GM12878 (cell line): ENCODE measurements at regions not wholly inside any gene's neighbourhood (a gene's known extent, or its start where the extent isn't known, plus 50 kb on each side); places are given as distances from the start of the nearest gene placed in this dataset.

Source experiments
- ATAC-seq: fragments of 200-7000 bp; cut with Tn5 transposase; 3 replicates; pipeline ENCODE4 v1.9.1; 2020; ENCODE audit warnings: mild to moderate bottlenecking, moderate library complexity
- BruUV-seq: library from RNA; stranded (reverse); fragments of 400-500 nt; replicated peaks from 2 replicates; lab custom pipeline; 2021; lab: Mats Ljungman, UMichigan
- CTCF ChIA-PET: fragments of 300-600 bp; sonication (Branson Sonifier 250); formaldehyde crosslinking; extraction: SDS; loops from one replicate; lab custom pipeline; 2021; ENCODE audit warnings: inconsistent platforms; lab: Yijun Ruan, JAX
- POLR2A ChIA-PET: fragments of 350-600 bp; formaldehyde crosslinking; extraction: SDS; loops from one replicate; lab custom pipeline; 2021; ENCODE audit warnings: inconsistent platforms; lab: Charles Lee
- RAD21 ChIA-PET: fragments of 300-600 bp; sonication (Branson Sonifier 250); formaldehyde crosslinking; loops from one replicate; lab custom pipeline; 2023; ENCODE audit warnings: antibody characterized with exemption; ENCODE audit not compliant: unreplicated experiment; lab: Charles Lee
- SMC1A ChIA-PET: fragments of 300-600 bp; sonication (Branson Sonifier 250); formaldehyde crosslinking; loops from one replicate; lab custom pipeline; 2023; ENCODE audit not compliant: unreplicated experiment, uncharacterized antibody; lab: Charles Lee
- DNase-seq: peaks from one replicate; pipeline ENCODE4 v3.0.0-alpha.2; 2011; ENCODE audit warnings: low read depth, low spot score
- FAIRE-seq: peaks from 3 replicates; lab custom pipeline; 2011; peaks lifted over from hg19 to GRCh38; lab: Jason Lieb, UNC
- H2AFZ ChIP-seq: 2 replicates; pipeline ENCODE4 v1.6.0; 2011; ENCODE audit warnings: low read depth, low read length, control low read depth; ENCODE audit not compliant: control insufficient read depth
- H3K27ac ChIP-seq: 2 replicates; pipeline ENCODE4 v1.5.1; 2011; ENCODE audit warnings: control low read depth; ENCODE audit not compliant: control insufficient read depth, insufficient read depth
- H3K27me3 ChIP-seq, 2 experiments: replicated peaks in 1 of 2; 2 replicates each; pipeline versions ENCODE4 v1.6.0 to v1.6.1; 2011; ENCODE audit warnings: low read length in 1 of 2; ENCODE audit not compliant: control insufficient read depth in 2 of 2, insufficient read depth in 2 of 2
- H3K36me3 ChIP-seq, 2 experiments: 2 replicates each; pipeline ENCODE4 v1.5.1; 2011; ENCODE audit warnings: low read length in 1 of 2; ENCODE audit not compliant: control insufficient read depth in 2 of 2, insufficient read depth in 2 of 2
- H3K4me1 ChIP-seq: 2 replicates; pipeline ENCODE4 v1.6.1; 2011; ENCODE audit warnings: mild to moderate bottlenecking, low read length, moderate library complexity, mixed read lengths; ENCODE audit not compliant: control insufficient read depth, insufficient read depth
- H3K4me2 ChIP-seq: 2 replicates; pipeline ENCODE4 v1.6.0; 2011; ENCODE audit warnings: control low read depth; ENCODE audit not compliant: control insufficient read depth, insufficient read depth
- H3K4me3 ChIP-seq: fragments of 200-600 bp; sonication (generic); 2 replicates; pipeline ENCODE4 v1.5.1; 2016
- H3K79me2 ChIP-seq: 2 replicates; pipeline ENCODE4 v1.6.0; 2011; ENCODE audit warnings: low read length; ENCODE audit not compliant: control insufficient read depth, insufficient read depth
- H3K9ac ChIP-seq: 2 replicates; pipeline ENCODE4 v1.8.0; 2011; ENCODE audit warnings: low read length, control low read depth, mixed read lengths; ENCODE audit not compliant: control insufficient read depth, insufficient read depth
- H3K9me3 ChIP-seq: replicated peaks from 3 replicates; pipeline ENCODE4 v1.5.1; 2011; ENCODE audit warnings: mild to moderate bottlenecking, low read length; ENCODE audit not compliant: control insufficient read depth, insufficient read depth
- H4K20me1 ChIP-seq: 2 replicates; pipeline ENCODE4 v1.6.0; 2011; ENCODE audit not compliant: control insufficient read depth, insufficient read depth
- LARP7 ChIP-seq: fragments of 450-650 bp; IDR thresholded peaks from 2 replicates; pipeline ENCODE4 v1.6.1; 2017; ENCODE audit warnings: mild to moderate bottlenecking
- NFYA ChIP-seq: IDR thresholded peaks from 2 replicates; pipeline ENCODE4 v1.6.1; 2011; ENCODE audit warnings: low read depth, mild to moderate bottlenecking, low read length, improper control_type of control experiment, borderline replicate concordance
- PAX8 ChIP-seq: fragments of 450-650 bp; IDR thresholded peaks from 2 replicates; pipeline ENCODE4 v1.6.1; 2017; ENCODE audit warnings: mild to moderate bottlenecking, moderate library complexity
- RAD21 ChIP-seq: IDR thresholded peaks from 2 replicates; pipeline ENCODE4 v1.6.1; 2011; ENCODE audit warnings: mild to moderate bottlenecking, low read depth, low read length, moderate library complexity; ENCODE audit not compliant: insufficient read depth
- SIX5 ChIP-seq: IDR thresholded peaks from 2 replicates; pipeline ENCODE4 v1.6.1; 2011; ENCODE audit warnings: mild to moderate bottlenecking, low read depth, low read length, moderate library complexity; ENCODE audit not compliant: severe bottlenecking
- SMAD5 ChIP-seq: IDR thresholded peaks from 2 replicates; pipeline ENCODE4 v1.6.1; 2016; ENCODE audit warnings: antibody characterized with exemption, low read depth
- SMARCA5 ChIP-seq: fragments of 450-650 bp; IDR thresholded peaks from 2 replicates; pipeline ENCODE4 v1.6.1; 2017; ENCODE audit warnings: mild to moderate bottlenecking
- SREBF2 ChIP-seq: IDR thresholded peaks from 2 replicates; pipeline ENCODE4 v1.6.1; 2012; ENCODE audit warnings: mild to moderate bottlenecking, low read length
- WGBS: methylation state at CpG from one replicate; pipeline ENCODE4 v1.1.6; 2016; ENCODE audit warnings: low lambda C conversion rate; ENCODE audit not compliant: insufficient replicate concordance, insufficient coverage; ENCODE audit errors: missing lambda C conversion rate; 5-methylcytosine and 5-hydroxymethylcytosine counted together
- in situ Hi-C: fragments of 300-500 bp; cut with MboI; formaldehyde crosslinking; loops from 9 replicates; pipeline ENCODE4 v1.14.3; 2018; ENCODE audit warnings: mixed read lengths
- intact Hi-C: fragments of 100-400 bp; cut with micrococcal nuclease; formaldehyde crosslinking; loops from one replicate; pipeline ENCODE4 v1.14.2; 2022; ENCODE audit not compliant: unreplicated experiment
- TF ChIP-seq, protein P1 (sequence below): fragments of 450-650 bp; IDR thresholded peaks from 2 replicates; pipeline ENCODE4 v1.6.1; 2016; ENCODE audit warnings: mild to moderate bottlenecking

- Histone ChIP-seq H3K27me3 (no peaks in the 10 kb centered on the region), H3K4me3 (no peak overlapping the region), H3K4me1 (peaks cover 36% of the 10 kb centered on the region), H3K9me3 (no peaks in the 10 kb centered on the region; the same call in 2 of the 3 replicates), H3K27ac (no peak overlapping the region), H3K36me3 (peaks cover 0 to 18% of the 10 kb centered on the region in 2 experiments; a peak in 3 of 4 replicates), H3K4me2 (no peak overlapping the region)
- intact Hi-C loops: loop anchor here (10.0 kb wide), 1 partner anchor 463 kb away; no protein-coding TSS in a partner anchor
- in situ Hi-C loops: no loop called here
- RAD21 ChIA-PET: interaction anchor here (1.0 to 4.1 kb wide), 7 partner anchors 15 to 223 kb away, joined by 3 to 31 read pairs (median 4); partner anchors contain the start of gene DNAH7
- no TSS peak for BruUV-seq
- FAIRE-seq: no peak
- ATAC-seq: no peak
- TF ChIP-seq PAX8 (no peak), RAD21 (no peak), LARP7 (no peak), NFYA (no peak), SMARCA5 (no peak), SIX5 (no peak), SMAD5 (no peak), SREBF2 (no peak)
- TF ChIP-seq, protein P1, sequence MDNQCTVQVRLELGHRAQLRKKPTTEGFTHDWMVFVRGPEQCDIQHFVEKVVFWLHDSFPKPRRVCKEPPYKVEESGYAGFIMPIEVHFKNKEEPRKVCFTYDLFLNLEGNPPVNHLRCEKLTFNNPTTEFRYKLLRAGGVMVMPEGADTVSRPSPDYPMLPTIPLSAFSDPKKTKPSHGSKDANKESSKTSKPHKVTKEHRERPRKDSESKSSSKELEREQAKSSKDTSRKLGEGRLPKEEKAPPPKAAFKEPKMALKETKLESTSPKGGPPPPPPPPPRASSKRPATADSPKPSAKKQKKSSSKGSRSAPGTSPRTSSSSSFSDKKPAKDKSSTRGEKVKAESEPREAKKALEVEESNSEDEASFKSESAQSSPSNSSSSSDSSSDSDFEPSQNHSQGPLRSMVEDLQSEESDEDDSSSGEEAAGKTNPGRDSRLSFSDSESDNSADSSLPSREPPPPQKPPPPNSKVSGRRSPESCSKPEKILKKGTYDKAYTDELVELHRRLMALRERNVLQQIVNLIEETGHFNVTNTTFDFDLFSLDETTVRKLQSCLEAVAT: no peak
- TF ChIP-seq, all 136 proteins: peak for 0
- POLR2A ChIA-PET: interaction anchor here (0.5 to 1.2 kb wide), 3 partner anchors 20 to 175 kb away, joined by 3 to 4 read pairs (median 4); no protein-coding TSS in a partner anchor
- WGBS: 48% methylated on average over 2 of the region's 2 CpGs
- no peak for DNase-seq
- SMC1A ChIA-PET: interaction anchor here (0.9 to 6.0 kb wide), 9 partner anchors 12 to 218 kb away, joined by 3 to 52 read pairs (median 4); no protein-coding TSS in a partner anchor
- Histone ChIP-seq H2AFZ (no peak overlapping the region), H4K20me1 (no peaks in the 10 kb centered on the region), H3K79me2 (no peaks in the 10 kb centered on the region), H3K9ac (no peak overlapping the region)
- CTCF ChIA-PET: interaction anchor here (0.9 to 4.5 kb wide), 9 partner anchors 15 to 723 kb away, joined by 3 to 30 read pairs (median 4); partner anchors contain the start of gene DNAH7
Observed at GRCh38 chr2:196291426-196291825, 120.0 kb upstream of the STK17B start.
